Parathyroid adenoma (tissue), 2 donors: ENCODE measurements at regions not wholly inside any gene's neighbourhood (a gene's known extent, or its start where the extent isn't known, plus 50 kb on each side); places are given as distances from the start of the nearest gene placed in this dataset.

Experiments
- H2AFZ ChIP-seq: fragments of 300-600 bp; sonication (generic); one replicate; pipeline ENCODE4 v1.7.0; 2017; ENCODE audit warnings: antibody characterized with exemption, mild to moderate bottlenecking
- H3K27ac ChIP-seq: fragments of 300-600 bp; sonication (generic); one replicate; pipeline ENCODE4 v1.7.0; 2017
- H3K27me3 ChIP-seq: fragments of 300-600 bp; sonication (generic); one replicate; pipeline ENCODE4 v1.7.0; 2017; ENCODE audit warnings: low read length; ENCODE audit not compliant: control insufficient read depth, insufficient read depth
- H3K36me3 ChIP-seq: fragments of 300-600 bp; sonication (generic); one replicate; pipeline ENCODE4 v1.7.0; 2017; ENCODE audit warnings: low read length; ENCODE audit not compliant: control insufficient read depth, insufficient read depth
- H3K4me1 ChIP-seq: fragments of 300-600 bp; sonication (generic); one replicate; pipeline ENCODE4 v1.7.0; 2017; ENCODE audit warnings: control low read depth
- H3K4me2 ChIP-seq: fragments of 300-600 bp; sonication (generic); one replicate; pipeline ENCODE4 v1.7.0; 2017; ENCODE audit warnings: low read length
- H3K4me3 ChIP-seq: fragments of 300-600 bp; sonication (generic); one replicate; pipeline ENCODE4 v1.7.0; 2017; ENCODE audit warnings: low read depth, low read length
- H3K79me2 ChIP-seq: fragments of 300-600 bp; sonication (generic); one replicate; pipeline ENCODE4 v1.7.0; 2017; ENCODE audit warnings: control low read depth
- H3K9ac ChIP-seq: fragments of 300-600 bp; sonication (generic); one replicate; pipeline ENCODE4 v1.7.0; 2017; ENCODE audit warnings: mild to moderate bottlenecking
- H3K9me3 ChIP-seq: fragments of 300-600 bp; sonication (generic); one replicate; pipeline ENCODE4 v1.7.0; 2017; ENCODE audit warnings: low read length; ENCODE audit not compliant: control insufficient read depth
- CTCF ChIP-seq: fragments of 300-600 bp; sonication (generic); IDR thresholded peaks from one replicate; pipeline ENCODE4 v1.7.0; 2017; ENCODE audit warnings: antibody characterized with exemption, mild to moderate bottlenecking
- donor health status: primary hyperparathyroidism.

DNA sequence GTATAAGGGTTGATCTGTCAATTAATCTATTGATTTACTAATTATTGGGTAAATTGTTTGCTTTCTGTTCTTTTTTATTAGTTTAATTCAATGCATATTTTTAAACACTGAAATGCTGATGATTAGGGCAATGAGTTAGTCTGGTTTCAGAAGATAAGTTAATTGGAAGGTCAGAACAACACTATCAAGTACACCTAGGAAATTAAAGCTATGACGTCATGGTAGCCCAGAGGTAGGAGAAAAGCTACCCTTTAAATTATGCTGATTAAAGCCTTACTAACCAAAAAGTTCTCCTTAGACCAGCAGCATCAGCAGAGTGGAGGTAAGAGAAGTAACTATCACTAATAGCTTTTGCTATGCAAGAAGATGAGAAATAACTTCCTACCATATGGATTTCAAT, 770.4 kb upstream of the ARPP21 start:
- Histone ChIP-seq H3K36me3 (no peaks in the 10 kb centered on the region), H3K27ac (no peak overlapping the region), H3K79me2 (no peaks in the 10 kb centered on the region), H3K27me3 (no peaks in the 10 kb centered on the region), H3K9ac (no peak overlapping the region), H3K4me2 (no peak overlapping the region), H3K4me3 (no peak overlapping the region), H3K9me3 (no peaks in the 10 kb centered on the region), H2AFZ (no peak overlapping the region), H3K4me1 (no peaks in the 10 kb centered on the region)
- no peak for TF ChIP-seq CTCF

DNA sequence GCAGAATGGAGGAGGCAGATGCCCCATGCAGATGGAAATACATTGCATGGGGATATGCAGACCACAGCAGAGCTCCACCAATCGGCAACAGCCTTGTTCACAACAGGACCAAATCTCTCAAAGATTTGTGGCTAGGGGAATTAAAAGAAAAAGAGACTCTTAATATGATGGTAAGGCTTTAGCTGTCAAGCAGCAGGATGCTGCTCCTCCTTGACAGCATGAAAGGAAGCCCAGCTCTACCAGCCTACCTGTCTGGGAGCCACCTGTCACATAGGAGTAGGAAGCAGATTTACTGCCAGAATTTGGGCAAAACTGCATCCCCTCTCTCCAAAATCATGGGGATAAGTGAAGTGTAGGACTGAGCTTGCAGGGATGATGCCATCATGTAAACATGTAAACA, 769.6 kb upstream of the ARPP21 start:
- no peak overlapping the region for H3K9ac ChIP-seq
- H3K4me2 ChIP-seq = no peak overlapping the region
- no peaks in the 10 kb centered on the region for H3K9me3 ChIP-seq
- no peak overlapping the region for H3K4me3 ChIP-seq
- H3K27ac ChIP-seq = no peak overlapping the region
- H3K4me1 ChIP-seq = no peaks in the 10 kb centered on the region
- no peak overlapping the region for H2AFZ ChIP-seq
- no peaks in the 10 kb centered on the region for H3K36me3 ChIP-seq
- H3K27me3 ChIP-seq = no peaks in the 10 kb centered on the region
- no peaks in the 10 kb centered on the region for H3K79me2 ChIP-seq
- TF ChIP-seq CTCF = no peak

DNA sequence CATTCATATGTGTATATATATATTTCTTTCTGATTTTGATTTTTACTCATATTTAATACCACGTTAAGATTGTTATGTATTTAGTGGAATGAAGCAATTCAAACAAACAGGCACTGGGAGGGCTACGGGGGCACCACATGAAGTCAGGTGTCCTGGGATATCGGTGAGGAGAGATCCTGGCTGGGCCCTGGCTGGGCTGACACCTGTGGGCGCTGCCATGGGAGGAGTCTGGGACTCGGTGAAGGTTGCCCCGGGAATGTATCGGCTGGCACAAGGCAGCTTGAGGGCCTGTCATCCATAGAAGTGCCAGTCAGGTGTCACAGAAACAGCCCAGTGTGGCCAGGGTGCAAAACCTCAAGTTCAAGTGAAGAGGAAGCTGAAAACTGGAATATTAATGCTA, 766.9 kb upstream of the ARPP21 start:
- Histone ChIP-seq H3K36me3 (no peaks in the 10 kb centered on the region), H3K79me2 (no peaks in the 10 kb centered on the region), H3K9ac (no peak overlapping the region), H3K27ac (no peak overlapping the region), H3K4me1 (no peaks in the 10 kb centered on the region), H2AFZ (no peak overlapping the region), H3K4me2 (no peak overlapping the region), H3K27me3 (no peaks in the 10 kb centered on the region), H3K4me3 (no peak overlapping the region), H3K9me3 (no peaks in the 10 kb centered on the region)
- TF ChIP-seq CTCF = no peak

DNA sequence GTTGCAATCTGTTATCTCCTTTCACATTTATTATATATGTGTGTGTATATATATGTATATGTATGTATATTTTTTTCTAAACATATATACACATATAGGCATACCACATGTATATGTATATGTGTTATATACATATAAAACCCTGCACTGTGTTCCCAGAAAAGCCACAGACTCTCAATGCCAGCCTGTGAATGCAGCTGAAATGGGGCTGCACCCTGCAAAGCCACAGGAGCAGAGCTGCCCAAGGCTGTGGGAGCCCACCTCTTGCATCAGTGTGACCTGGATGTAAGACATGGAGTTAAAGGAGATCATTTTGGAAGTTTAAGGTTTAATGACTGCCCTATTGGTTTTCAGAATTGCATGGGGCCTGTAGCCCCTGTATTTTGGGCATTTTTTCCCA, 762.3 kb upstream of the ARPP21 start:
- H3K4me1 ChIP-seq = no peaks in the 10 kb centered on the region
- no peak overlapping the region for H3K27ac ChIP-seq
- no peaks in the 10 kb centered on the region for H3K36me3 ChIP-seq
- H3K4me3 ChIP-seq = no peak overlapping the region
- no peak for TF ChIP-seq CTCF
- H3K4me2 ChIP-seq = no peak overlapping the region
- H3K9ac ChIP-seq = no peak overlapping the region
- H3K9me3 ChIP-seq = no peaks in the 10 kb centered on the region
- H3K27me3 ChIP-seq = no peaks in the 10 kb centered on the region
- H3K79me2 ChIP-seq = no peaks in the 10 kb centered on the region
- no peak overlapping the region for H2AFZ ChIP-seq

- Histone ChIP-seq H3K36me3 (no peaks in the 10 kb centered on the region), H3K4me3 (no peak overlapping the region), H2AFZ (no peak overlapping the region), H3K79me2 (no peaks in the 10 kb centered on the region), H3K27ac (no peak overlapping the region), H3K4me1 (no peaks in the 10 kb centered on the region), H3K27me3 (no peaks in the 10 kb centered on the region), H3K9ac (no peak overlapping the region), H3K4me2 (no peak overlapping the region), H3K9me3 (no peaks in the 10 kb centered on the region)
- TF ChIP-seq CTCF = no peak
These were observed 760.8 kb upstream of the ARPP21 start for GRCh38 chr3:34878488-34878887.
